Memory B cell (primary cell): ENCODE measurements at regions not wholly inside any gene's neighbourhood (a gene's known extent, or its start where the extent isn't known, plus 50 kb on each side); places are given as distances from the start of the nearest gene placed in this dataset.

Source experiments
- ATAC-seq: fragments of 150-1000 bp; cut with Tn5 transposase; 2 replicates; pipeline ENCODE4 v1.10.0; 2021; ENCODE audit warnings: low read depth, mild to moderate bottlenecking, moderate library complexity
- DNase-seq, 2 donors: peaks; one replicate each; pipeline ENCODE4 v3.0.0; 2022; ENCODE audit warnings: low spot score in 2 of 2
- H3K27ac Mint-ChIP-seq: one replicate; pipeline ENCODE4 v1.8.0; 2022; ENCODE audit warnings: mild to moderate bottlenecking, moderate library complexity, mixed read lengths
- H3K27me3 Mint-ChIP-seq: one replicate; pipeline ENCODE4 v1.8.0; 2022; ENCODE audit warnings: mixed read lengths
- H3K36me3 Mint-ChIP-seq: one replicate; pipeline ENCODE4 v1.8.0; 2022; ENCODE audit warnings: mild to moderate bottlenecking, mixed read lengths
- H3K4me1 Mint-ChIP-seq: one replicate; pipeline ENCODE4 v1.8.0; 2022; ENCODE audit warnings: mixed read lengths
- H3K4me3 Mint-ChIP-seq: one replicate; pipeline ENCODE4 v1.8.0; 2022; ENCODE audit warnings: mild to moderate bottlenecking, moderate library complexity, mixed read lengths
- H3K9me3 Mint-ChIP-seq: one replicate; pipeline ENCODE4 v1.8.0; 2022; ENCODE audit warnings: mixed read lengths

- Mint-ChIP-seq H3K4me3 (no peak overlapping the region), H3K27ac (no peak overlapping the region), H3K36me3 (no peaks in the 10 kb centered on the region), H3K4me1 (no peaks in the 10 kb centered on the region), H3K27me3 (no peaks in the 10 kb centered on the region), H3K9me3 (peaks cover 6% of the 10 kb centered on the region)
- no peak for ATAC-seq
- DNase-seq = no peak
Measured at GRCh38 chr5:128876569-128877382, 88.5 kb upstream of the SLC27A6 start.

DNA sequence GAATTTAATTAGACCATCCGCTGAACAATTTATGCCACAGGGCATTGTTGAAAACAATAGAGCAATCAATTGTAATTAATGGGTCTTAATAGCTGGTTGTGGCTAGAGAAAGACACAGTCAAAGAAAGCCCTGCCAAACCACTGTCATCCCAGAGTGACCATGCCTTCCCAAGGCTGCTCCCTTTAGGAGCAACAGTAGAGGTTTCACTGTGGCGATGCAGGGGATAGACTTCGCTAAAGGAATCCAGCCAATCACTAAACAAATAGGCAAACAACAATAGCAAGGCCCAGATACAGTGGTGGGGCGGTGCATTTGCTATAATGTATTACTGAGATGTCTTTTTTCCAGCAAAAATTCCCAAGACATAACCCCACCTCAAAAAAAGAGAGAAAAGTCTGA lies 87.8 kb upstream of the SLC27A6 start:
- Mint-ChIP-seq H3K27ac (no peak overlapping the region), H3K4me1 (no peaks in the 10 kb centered on the region), H3K36me3 (no peaks in the 10 kb centered on the region), H3K4me3 (no peak overlapping the region), H3K9me3 (peaks cover 6% of the 10 kb centered on the region), H3K27me3 (no peaks in the 10 kb centered on the region)
- DNase-seq (no peak), ATAC-seq (no peak)

DNA sequence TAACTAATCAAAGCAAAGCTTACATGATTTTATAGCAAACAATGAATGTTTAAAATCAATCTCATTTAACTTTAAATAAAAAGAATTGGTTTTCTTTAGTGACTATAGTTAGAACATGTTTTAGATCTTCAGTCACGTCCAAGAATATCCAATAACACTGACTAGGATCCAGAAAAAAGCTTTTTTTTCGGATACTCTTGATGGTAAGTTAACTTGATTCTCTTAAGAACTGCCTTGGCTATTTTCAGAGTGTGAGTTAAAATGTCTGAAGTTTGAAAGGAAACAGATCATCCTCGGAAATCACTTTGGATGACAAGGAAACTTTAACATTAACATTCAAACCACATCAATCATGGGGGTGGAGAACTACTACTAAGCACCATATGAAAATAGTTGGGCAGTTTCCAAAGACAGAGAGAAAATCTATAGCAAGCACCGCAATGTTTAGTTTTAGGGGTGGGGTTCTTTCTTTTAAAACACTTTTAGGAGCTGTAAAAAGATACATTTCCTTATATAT lies 83.7 kb upstream of the SLC27A6 start:
- ATAC-seq (no peak), DNase-seq (no peak)
- Mint-ChIP-seq H3K36me3 (no peaks in the 10 kb centered on the region), H3K9me3 (peaks cover 10% of the 10 kb centered on the region), H3K27ac (no peak overlapping the region), H3K4me1 (no peaks in the 10 kb centered on the region), H3K4me3 (no peak overlapping the region), H3K27me3 (peaks cover 2% of the 10 kb centered on the region)

GRCh38 chr5:128885649-128886255 lies 79.5 kb upstream of the SLC27A6 start:
- peaks cover 2% of the 10 kb centered on the region for H3K27me3 Mint-ChIP-seq
- no peaks in the 10 kb centered on the region for H3K4me1 Mint-ChIP-seq
- ATAC-seq (no peak), DNase-seq (no peak)
- H3K27ac Mint-ChIP-seq = no peak overlapping the region
- no peaks in the 10 kb centered on the region for H3K36me3 Mint-ChIP-seq
- no peak overlapping the region for H3K4me3 Mint-ChIP-seq
- H3K9me3 Mint-ChIP-seq = peaks cover 4% of the 10 kb centered on the region

DNA sequence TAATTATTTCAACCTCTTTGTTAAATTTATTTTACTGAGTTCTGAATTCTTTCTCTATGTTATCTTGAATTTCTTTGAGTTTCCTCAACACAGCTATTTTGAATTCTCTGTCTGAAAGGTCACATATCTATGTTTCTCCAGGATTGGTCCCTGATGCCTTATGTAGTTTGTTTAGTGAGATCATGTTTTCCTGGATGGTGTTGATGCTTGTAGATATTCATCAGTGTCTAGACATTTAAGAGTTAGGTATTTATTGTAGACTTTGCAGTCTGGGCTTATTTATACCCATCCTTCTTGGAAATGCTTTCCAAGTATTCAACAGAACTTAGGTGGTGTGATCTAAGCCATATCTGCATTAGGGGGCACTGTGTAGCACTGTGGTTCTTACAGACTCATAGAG lies 70.2 kb upstream of the SLC27A6 start:
- ATAC-seq (no peak), DNase-seq (no peak)
- H3K9me3 Mint-ChIP-seq = peaks cover 3% of the 10 kb centered on the region
- H3K27me3 Mint-ChIP-seq = no peaks in the 10 kb centered on the region
- no peaks in the 10 kb centered on the region for H3K4me1 Mint-ChIP-seq
- H3K27ac Mint-ChIP-seq = no peak overlapping the region
- H3K36me3 Mint-ChIP-seq = no peaks in the 10 kb centered on the region
- no peak overlapping the region for H3K4me3 Mint-ChIP-seq

- Mint-ChIP-seq H3K27ac (no peak overlapping the region), H3K36me3 (no peaks in the 10 kb centered on the region), H3K9me3 (peaks cover 3% of the 10 kb centered on the region), H3K4me3 (no peak overlapping the region), H3K27me3 (no peaks in the 10 kb centered on the region), H3K4me1 (no peaks in the 10 kb centered on the region)
- ATAC-seq = no peak
- no peak for DNase-seq
Measured at GRCh38 chr5:128896675-128897074, 68.6 kb upstream of the SLC27A6 start.

- Mint-ChIP-seq H3K4me3 (no peak overlapping the region), H3K27me3 (no peaks in the 10 kb centered on the region), H3K36me3 (no peaks in the 10 kb centered on the region), H3K4me1 (no peaks in the 10 kb centered on the region), H3K9me3 (no peaks in the 10 kb centered on the region), H3K27ac (no peak overlapping the region)
- ATAC-seq (no peak), DNase-seq (no peak)
Measured at GRCh38 chr5:128903550-128903949, 61.7 kb upstream of the SLC27A6 start.

DNA sequence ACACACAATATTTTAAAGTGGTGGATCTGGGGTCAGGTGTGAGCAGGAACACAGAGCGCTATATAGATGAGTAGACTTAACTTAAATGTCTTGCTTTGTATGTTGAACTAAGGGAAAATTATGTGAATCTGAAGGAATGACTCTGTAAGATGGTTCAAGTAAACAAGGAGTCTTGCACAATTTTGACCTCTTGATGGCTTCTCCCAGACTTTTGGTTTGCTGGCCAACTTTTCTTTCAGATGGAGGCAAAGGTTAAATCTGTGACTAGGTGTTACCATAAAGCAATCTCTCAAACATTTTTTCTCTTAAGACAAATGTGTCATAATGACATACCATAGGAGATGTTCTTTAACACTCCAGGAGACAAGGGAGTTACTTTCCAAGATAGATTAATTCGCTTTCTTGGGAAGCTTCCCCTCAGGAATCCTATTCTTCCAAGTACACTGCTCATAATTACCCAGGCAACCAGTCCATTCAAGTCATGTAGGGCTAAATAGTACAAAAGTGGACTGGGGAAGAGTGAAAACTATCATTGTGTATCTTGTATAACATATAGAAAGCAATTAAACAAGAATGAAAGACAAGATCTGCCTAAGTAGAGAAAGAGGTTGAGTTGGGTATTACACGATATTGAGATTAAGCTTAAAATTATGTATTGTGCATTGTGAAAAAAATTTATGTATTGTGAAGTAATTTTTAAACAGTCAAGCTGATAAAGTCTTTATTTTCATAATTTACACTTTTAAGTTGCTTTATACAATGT lies 60.3 kb upstream of the SLC27A6 start:
- no peaks in the 10 kb centered on the region for H3K36me3 Mint-ChIP-seq
- no peaks in the 10 kb centered on the region for H3K9me3 Mint-ChIP-seq
- ATAC-seq (no peak), DNase-seq (no peak)
- no peaks in the 10 kb centered on the region for H3K27me3 Mint-ChIP-seq
- no peak overlapping the region for H3K4me3 Mint-ChIP-seq
- H3K4me1 Mint-ChIP-seq = no peaks in the 10 kb centered on the region
- no peak overlapping the region for H3K27ac Mint-ChIP-seq

GRCh38 chr5:128905568-128906110 lies 59.6 kb upstream of the SLC27A6 start:
- H3K27ac Mint-ChIP-seq = peak overlapping the region; percentile 46
- H3K4me3 Mint-ChIP-seq = no peak overlapping the region
- ATAC-seq (peak; percentile 44), DNase-seq (peak; percentile 18 to 28)
- no peaks in the 10 kb centered on the region for H3K27me3 Mint-ChIP-seq
- no peaks in the 10 kb centered on the region for H3K36me3 Mint-ChIP-seq
- H3K9me3 Mint-ChIP-seq = no peaks in the 10 kb centered on the region
- no peaks in the 10 kb centered on the region for H3K4me1 Mint-ChIP-seq

DNA sequence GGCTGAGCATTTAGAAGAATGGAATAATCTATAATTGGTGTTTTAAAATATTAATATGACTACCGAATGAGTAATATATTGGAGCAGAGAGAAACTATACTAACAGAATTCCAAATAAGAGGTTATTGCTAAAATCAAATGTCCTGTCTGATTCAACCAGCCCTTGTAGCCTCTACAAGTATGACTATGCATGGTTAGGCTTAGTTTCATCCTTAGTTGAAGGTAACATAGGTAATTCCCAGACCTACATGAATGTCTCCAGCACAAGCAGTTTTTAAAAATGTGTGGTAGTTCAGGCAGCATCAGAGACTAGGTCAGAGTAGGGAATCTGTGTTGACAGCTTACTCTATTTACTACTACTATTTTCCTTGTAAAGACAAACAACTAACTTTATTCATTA lies 51.7 kb upstream of the SLC27A6 start:
- Mint-ChIP-seq H3K9me3 (no peaks in the 10 kb centered on the region), H3K4me1 (no peaks in the 10 kb centered on the region)
- no peak for ATAC-seq

More for the DNA sequence above, 51.7 kb upstream of the SLC27A6 start:
- H3K27me3 Mint-ChIP-seq = peaks cover 1% of the 10 kb centered on the region
- DNase-seq = no peak
- no peak overlapping the region for H3K27ac Mint-ChIP-seq
- no peak overlapping the region for H3K4me3 Mint-ChIP-seq
- H3K36me3 Mint-ChIP-seq = no peaks in the 10 kb centered on the region
